ENCODE measurements at regions not wholly inside any gene's neighbourhood (a gene's known extent, or its start where the extent isn't known, plus 50 kb on each side); places are given as distances from the start of the nearest gene placed in this dataset.
"Not testable (repeated sequence)": the region's sequence is repeated elsewhere in the genome, so short reads cannot be mapped to it uniquely, and the experiment has no call there.

- DNase-seq = no peak
Measured at GRCh38 chr11:25527841-25528240, 804.1 kb upstream of the ANO3 start.

- no peak for DNase-seq
Measured at GRCh38 chr11:25529572-25529971, 802.4 kb upstream of the ANO3 start.

GRCh38 chr11:25535467-25536272 is 796.3 kb upstream of the ANO3 start:
- DNase-seq = no peak

GRCh38 chr11:25536289-25536688 is 795.6 kb upstream of the ANO3 start:
- no peak for DNase-seq

GRCh38 chr11:25537393-25537792 is 794.5 kb upstream of the ANO3 start:
- DNase-seq = no peak

GRCh38 chr11:25547292-25547691 is 784.6 kb upstream of the ANO3 start:
- DNase-seq = no peak

GRCh38 chr11:25562417-25562816 is 769.5 kb upstream of the ANO3 start:
- no peak for DNase-seq

GRCh38 chr11:25565846-25566245 is 766.1 kb upstream of the ANO3 start:
- DNase-seq = no peak

- no peak for DNase-seq
Measured at GRCh38 chr11:25566298-25567200, 765.4 kb upstream of the ANO3 start.

GRCh38 chr11:25576320-25576719 is 755.6 kb upstream of the ANO3 start:
- DNase-seq = no peak

- DNase-seq = not testable (repeated sequence)
Measured at GRCh38 chr11:25579554-25579953, 752.4 kb upstream of the ANO3 start.

- DNase-seq = no peak
Measured at GRCh38 chr11:25583596-25583995, 748.3 kb upstream of the ANO3 start.

- DNase-seq = no peak
Measured at GRCh38 chr11:25587496-25587895, 744.4 kb upstream of the ANO3 start.

GRCh38 chr11:25593221-25593620 is 738.7 kb upstream of the ANO3 start:
- no peak for DNase-seq

- DNase-seq = no peak
Measured at GRCh38 chr11:25596701-25597100, 735.2 kb upstream of the ANO3 start.

- no peak for DNase-seq
Measured at GRCh38 chr11:25597696-25598095, 734.2 kb upstream of the ANO3 start.

- no peak for DNase-seq
Measured at GRCh38 chr11:25602149-25602548, 729.8 kb upstream of the ANO3 start.

- DNase-seq = no peak
Measured at GRCh38 chr11:25602959-25603358, 729.0 kb upstream of the ANO3 start.

GRCh38 chr11:25612806-25613205 is 719.1 kb upstream of the ANO3 start:
- no peak for DNase-seq

- no peak for DNase-seq
Measured at GRCh38 chr11:25613451-25613850, 718.5 kb upstream of the ANO3 start.

- DNase-seq = no peak
Measured at GRCh38 chr11:25613865-25614264, 718.1 kb upstream of the ANO3 start.

- no peak for DNase-seq
Measured at GRCh38 chr11:25615069-25615468, 716.9 kb upstream of the ANO3 start.

GRCh38 chr11:25615841-25616240 is 716.1 kb upstream of the ANO3 start:
- no peak for DNase-seq

- no peak for DNase-seq
Measured at GRCh38 chr11:25625094-25625493, 706.8 kb upstream of the ANO3 start.

Measured in suppressor macrophage treated with lipopolysaccharide for 4 hours (primary cell).